ENCODE measurements at regions not wholly inside any gene's neighbourhood (a gene's known extent, or its start where the extent isn't known, plus 50 kb on each side); places are given as distances from the start of the nearest gene placed in this dataset.

GRCh38 chr15:81427176-81427575, 53.2 kb upstream of the TMC3 start:
- no peak for TF ChIP-seq CTCF (conservative IDR thresholded peaks at IDR 0.05; ENCODE audit: low read length)
- no peak for TF ChIP-seq EZH2phosphoT487 (IDR thresholded peaks at IDR 0.05; ENCODE audit: borderline replicate concordance)

All from Loucy (cell line).